H1 (cell line): ENCODE measurements at regions not wholly inside any gene's neighbourhood (a gene's known extent, or its start where the extent isn't known, plus 50 kb on each side); places are given as distances from the start of the nearest gene placed in this dataset.

Experiments used
- CTCF ChIA-PET: fragments of 300-600 bp; sonication (Branson Sonifier 250); formaldehyde crosslinking; loops from one replicate; lab custom pipeline; 2021; ENCODE audit not compliant: partially characterized antibody; lab: Charles Lee
- POLR2A ChIA-PET: fragments of 300-600 bp; sonication (Branson Sonifier 250); formaldehyde crosslinking; loops from one replicate; lab custom pipeline; 2021; ENCODE audit warnings: inconsistent platforms; ENCODE audit not compliant: partially characterized antibody; lab: Charles Lee
- DNase-seq, 2 experiments: peaks; one replicate each; pipeline versions ENCODE4 v3.0.0 to v3.0.0-alpha.2; 2010 to 2022; ENCODE audit warnings: low spot score in 2 of 2, low read depth in 1 of 2, mixed read lengths in 1 of 2
- FAIRE-seq: peaks from 2 replicates; lab custom pipeline; 2011; peaks lifted over from hg19 to GRCh38; lab: Jason Lieb, UNC
- H2AFZ ChIP-seq: 2 replicates; pipeline ENCODE4 v1.8.1; 2012; ENCODE audit warnings: low read length, inconsistent platforms
- H2AK5ac ChIP-seq: 2 replicates; pipeline ENCODE4 v1.6.1; 2013; ENCODE audit warnings: low read depth, low read length
- H2BK120ac ChIP-seq: replicated peaks from 2 replicates; pipeline ENCODE3; 2013; ENCODE audit warnings: low read depth, low read length, inconsistent platforms
- H2BK12ac ChIP-seq: 2 replicates; pipeline ENCODE4 v1.6.1; 2013; ENCODE audit warnings: low read depth, low read length
- H2BK15ac ChIP-seq: 2 replicates; pipeline ENCODE4 v1.6.1; 2013; ENCODE audit warnings: low read length
- H2BK20ac ChIP-seq: 2 replicates; pipeline ENCODE4 v1.6.1; 2013; ENCODE audit warnings: low read length
- H2BK5ac ChIP-seq: 2 replicates; pipeline ENCODE4 v1.6.1; 2013; ENCODE audit warnings: low read depth, low read length
- H3K14ac ChIP-seq: 2 replicates; pipeline ENCODE4 v1.6.1; 2013; ENCODE audit warnings: inconsistent platforms; ENCODE audit not compliant: insufficient read length
- H3K18ac ChIP-seq: 2 replicates; pipeline ENCODE4 v1.6.1; 2013; ENCODE audit warnings: low read length; ENCODE audit errors: extremely low read depth
- H3K23ac ChIP-seq: 2 replicates; pipeline ENCODE4 v1.6.1; 2013; ENCODE audit warnings: inconsistent platforms; ENCODE audit not compliant: insufficient read length
- H3K23me2 ChIP-seq: 2 replicates; pipeline ENCODE4 v1.6.1; 2013; ENCODE audit warnings: low read depth, low read length
- H3K27ac ChIP-seq: 2 replicates; pipeline ENCODE4 v1.6.1; 2011; ENCODE audit warnings: low read depth, low read length, inconsistent platforms
- H3K27me3 ChIP-seq, 4 experiments: replicated peaks in 1 of 4; 1 replicate in 1 of 4; 2 replicates in 3 of 4; pipeline versions ENCODE4 v1.6.1 to v1.8.1; 2011 to 2013; ENCODE audit warnings: low read length in 3 of 4, mild to moderate bottlenecking in 3 of 4, inconsistent platforms in 2 of 4, mixed read lengths in 2 of 4, moderate library complexity in 1 of 4; ENCODE audit not compliant: control insufficient read depth in 3 of 4, insufficient read depth in 3 of 4; ENCODE audit errors: extremely low read depth in 1 of 4
- H3K36me3 ChIP-seq, 4 experiments: 2 replicates each; pipeline versions ENCODE4 v1.6.1 to v1.8.1; 2011 to 2013; ENCODE audit warnings: mild to moderate bottlenecking in 4 of 4, low read length in 3 of 4, moderate library complexity in 2 of 4, control low read depth in 1 of 4, inconsistent platforms in 1 of 4; ENCODE audit not compliant: insufficient read depth in 4 of 4, control insufficient read depth in 2 of 4
- H3K4ac ChIP-seq: replicated peaks from 2 replicates; pipeline ENCODE3; 2013; ENCODE audit warnings: low read length, low read depth, mixed read lengths, inconsistent platforms; ENCODE audit not compliant: insufficient read length
- H3K4me1 ChIP-seq, 4 experiments: replicated peaks in 1 of 4; 1 replicate in 1 of 4; 2 replicates in 3 of 4; pipeline versions ENCODE4 v1.6.1 to v1.8.1; 2011 to 2013; ENCODE audit warnings: low read length in 3 of 4, inconsistent platforms in 2 of 4, mixed read lengths in 1 of 4; ENCODE audit not compliant: insufficient read depth in 4 of 4, control insufficient read depth in 3 of 4
- H3K4me2 ChIP-seq, 2 experiments: 2 replicates each; pipeline versions ENCODE4 v1.6.1 to v1.8.1; 2011 to 2013; ENCODE audit warnings: low read depth in 2 of 2, low read length in 2 of 2, control low read depth in 1 of 2, inconsistent platforms in 1 of 2, mild to moderate bottlenecking in 1 of 2; ENCODE audit not compliant: insufficient read depth in 1 of 2
- H3K4me3 ChIP-seq, 4 experiments: fragments of 200-600, 300-600 bp in 1 of 4; sonication (generic), shearing (Covaris generic), sonication (Bioruptor Twin) in 1 of 4; 2 replicates each; pipeline versions ENCODE4 v1.5.1 to v1.8.1; 2011 to 2016; ENCODE audit warnings: low read length in 4 of 4, low read depth in 3 of 4, control low read depth in 2 of 4, inconsistent platforms in 2 of 4, mild to moderate bottlenecking in 2 of 4, mixed read lengths in 1 of 4, moderate library complexity in 1 of 4; ENCODE audit not compliant: insufficient read depth in 2 of 4; ENCODE audit errors: extremely low read depth in 1 of 4
- H3K56ac ChIP-seq: replicated peaks from 2 replicates; pipeline ENCODE3; 2013; ENCODE audit warnings: low read depth, mild to moderate bottlenecking, mixed read lengths, low read length, inconsistent platforms; ENCODE audit not compliant: insufficient read length
- H3K79me1 ChIP-seq: 2 replicates; pipeline ENCODE4 v1.6.1; 2013; ENCODE audit warnings: low read depth, low read length, control low read depth
- H3K79me2 ChIP-seq, 2 experiments: 2 replicates each; pipeline versions ENCODE4 v1.6.1 to v1.8.1; 2012 to 2013; ENCODE audit warnings: low read length in 2 of 2, mild to moderate bottlenecking in 2 of 2, inconsistent platforms in 1 of 2; ENCODE audit not compliant: insufficient read depth in 2 of 2, control insufficient read depth in 1 of 2
- H3K9ac ChIP-seq, 4 experiments: replicated peaks in 1 of 4; 1 replicate in 1 of 4; 2 replicates in 3 of 4; pipeline versions ENCODE4 v1.6.1 to v1.8.1; 2011 to 2013; ENCODE audit warnings: low read depth in 3 of 4, low read length in 3 of 4, control low read depth in 2 of 4, mild to moderate bottlenecking in 2 of 4, moderate library complexity in 2 of 4, inconsistent platforms in 1 of 4; ENCODE audit errors: extremely low read depth in 1 of 4
- H3K9me3 ChIP-seq, 2 experiments: 2 replicates each; pipeline versions ENCODE4 v1.6.1 to v1.8.1; 2012 to 2013; ENCODE audit warnings: mild to moderate bottlenecking in 2 of 2, moderate library complexity in 2 of 2, control low read depth in 1 of 2, inconsistent platforms in 1 of 2, low read depth in 1 of 2, low read length in 1 of 2, mixed read lengths in 1 of 2; ENCODE audit not compliant: insufficient read depth in 2 of 2
- H4K20me1 ChIP-seq, 2 experiments: replicated peaks in 1 of 2; 2 replicates each; pipeline versions ENCODE3 to v1.8.1; 2011 to 2013; ENCODE audit warnings: inconsistent platforms in 2 of 2, low read length in 2 of 2, mild to moderate bottlenecking in 1 of 2; ENCODE audit not compliant: insufficient read depth in 2 of 2, control insufficient read depth in 1 of 2
- H4K5ac ChIP-seq: 2 replicates; pipeline ENCODE4 v1.6.1; 2013; ENCODE audit warnings: low read length, low read depth, mixed read lengths, inconsistent platforms; ENCODE audit not compliant: insufficient read length
- H4K8ac ChIP-seq: 2 replicates; pipeline ENCODE4 v1.8.0; 2013; ENCODE audit warnings: mild to moderate bottlenecking, moderate library complexity, low read length, inconsistent platforms; ENCODE audit not compliant: insufficient read depth; ENCODE audit errors: extremely low read depth
- H4K91ac ChIP-seq: replicated peaks from 2 replicates; pipeline ENCODE3; 2013; ENCODE audit warnings: low read length, mixed read lengths, inconsistent platforms; ENCODE audit not compliant: insufficient read length
- ASH2L ChIP-seq: fragments of 200-600, 300-600 bp; sonication (generic); IDR thresholded peaks from one replicate; pipeline ENCODE4 v1.7.1; 2017; ENCODE audit warnings: low read length
- BRCA1 ChIP-seq: IDR thresholded peaks from 2 replicates; pipeline ENCODE4 v1.6.1; 2012; ENCODE audit warnings: low read depth, low read length, improper control_type of control experiment
- CHD2 ChIP-seq: IDR thresholded peaks from 2 replicates; pipeline ENCODE4 v1.6.1; 2012; ENCODE audit warnings: low read length, improper control_type of control experiment
- EGR1 ChIP-seq: IDR thresholded peaks from 2 replicates; pipeline ENCODE4 v1.6.1; 2011; ENCODE audit warnings: low read depth, low read length, borderline replicate concordance
- GABPA ChIP-seq: IDR thresholded peaks from 2 replicates; pipeline ENCODE4 v1.6.1; 2011; ENCODE audit warnings: mild to moderate bottlenecking, low read length, moderate library complexity, borderline replicate concordance; ENCODE audit not compliant: insufficient read depth
- GTF2F1 ChIP-seq: IDR thresholded peaks from 2 replicates; pipeline ENCODE4 v1.6.1; 2012; ENCODE audit warnings: low read depth, low read length, improper control_type of control experiment, borderline replicate concordance
- JUN ChIP-seq: IDR thresholded peaks from 2 replicates; pipeline ENCODE4 v1.6.1; 2011; ENCODE audit warnings: low read depth, mild to moderate bottlenecking, improper control_type of control experiment, low read length
- PHF8 ChIP-seq: fragments of 200-600 bp; sonication (generic); conservative IDR thresholded peaks from 2 replicates; pipeline ENCODE4 v1.7.1; 2012; ENCODE audit warnings: low read depth, mild to moderate bottlenecking, inconsistent platforms, low read length, moderate library complexity
- POLR2AphosphoS5 ChIP-seq: IDR thresholded peaks from 2 replicates; pipeline ENCODE4 v1.6.1; 2011; ENCODE audit warnings: low read depth, low read length
- SIX5 ChIP-seq: IDR thresholded peaks from 2 replicates; pipeline ENCODE4 v1.6.1; 2011; ENCODE audit warnings: mild to moderate bottlenecking, low read depth, low read length
- YY1 ChIP-seq: IDR thresholded peaks from 2 replicates; pipeline ENCODE4 v1.6.1; 2011; ENCODE audit warnings: low read depth, mild to moderate bottlenecking, low read length
- WGBS, 2 experiments: shearing (Covaris generic) in 1 of 2; methylation state at CpG; one replicate each; pipeline versions ENCODE4 v1.1.6 to v1.1.7; 2013 to 2015; ENCODE audit warnings: low lambda C conversion rate in 2 of 2, mixed read lengths in 2 of 2, inconsistent platforms in 1 of 2, low coverage in 1 of 2, missing lambda C conversion rate in 1 of 2; ENCODE audit not compliant: insufficient replicate concordance in 2 of 2, insufficient coverage in 1 of 2, insufficient read length in 1 of 2; ENCODE audit errors: extremely low coverage in 1 of 2, missing lambda C conversion rate in 1 of 2; 5-methylcytosine and 5-hydroxymethylcytosine counted together

DNA sequence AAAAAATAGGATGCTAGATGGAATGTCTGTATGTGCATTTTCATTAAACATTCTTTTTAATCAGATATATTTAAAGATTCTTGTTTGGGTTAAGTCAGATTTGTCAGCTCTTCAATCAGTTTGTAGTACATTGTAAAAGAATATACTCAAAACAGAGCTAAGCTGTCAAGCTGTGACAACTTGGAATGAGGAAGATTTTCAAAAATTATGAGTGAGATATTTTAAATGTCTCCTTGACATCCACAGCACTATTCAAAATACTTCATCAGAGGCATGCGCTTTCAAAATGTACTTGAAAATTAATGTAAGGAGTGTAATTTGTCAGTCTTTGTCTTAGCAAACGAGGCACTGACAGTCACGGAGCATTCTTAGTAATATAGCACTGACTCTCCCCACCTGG is 182.0 kb downstream of the MAT2B start:
- Histone ChIP-seq H3K23ac (no peak overlapping the region), H3K23me2 (no peaks in the 10 kb centered on the region), H2BK120ac (no peak overlapping the region), H2BK12ac (no peak overlapping the region), H4K91ac (no peak overlapping the region), H2BK15ac (no peak overlapping the region), H3K4me3 (no peak overlapping the region), H4K8ac (no peak overlapping the region), H3K27ac (no peak overlapping the region), H3K79me2 (no peaks in the 10 kb centered on the region), H3K27me3 (no peaks in the 10 kb centered on the region), H2AK5ac (no peak overlapping the region), H3K9me3 (no peaks in the 10 kb centered on the region), H2BK20ac (no peak overlapping the region), H3K4me1 (no peaks in the 10 kb centered on the region), H4K5ac (no peak overlapping the region), H3K18ac (no peak overlapping the region), H3K36me3 (no peaks in the 10 kb centered on the region), H2AFZ (no peak overlapping the region), H3K4me2 (no peak overlapping the region), H3K14ac (no peak overlapping the region), H4K20me1 (no peaks in the 10 kb centered on the region), H3K79me1 (no peaks in the 10 kb centered on the region), H3K4ac (no peak overlapping the region), H2BK5ac (no peak overlapping the region), H3K56ac (no peak overlapping the region), H3K9ac (no peak overlapping the region)
- 96% methylated on average over 3 of the region's 3 CpGs; no CpG with 5 or more reads in 1 of the 2 experiments for WGBS, 2 experiments
- CTCF ChIA-PET: interaction anchor here (1.5 to 2.6 kb wide), 2 partner anchors 9 to 134 kb away, joined by 4 to 13 read pairs; no protein-coding TSS in a partner anchor
- DNase-seq (no peak), FAIRE-seq (no peak)
- TF ChIP-seq JUN (no peak), ASH2L (no peak), YY1 (no peak), GABPA (no peak), GTF2F1 (no peak), BRCA1 (no peak), SIX5 (no peak), CHD2 (no peak), POLR2AphosphoS5 (no peak), EGR1 (no peak), PHF8 (no peak)
- POLR2A ChIA-PET: no interaction called here
